HG03066 (cell line): ENCODE measurements at regions not wholly inside any gene's neighbourhood (a gene's known extent, or its start where the extent isn't known, plus 50 kb on each side); places are given as distances from the start of the nearest gene placed in this dataset.

Experiments used
- ATAC-seq: cut with Tn5 transposase; IDR thresholded peaks from one replicate; pipeline ENCODE4 v1.9.1; 2021; ENCODE audit warnings: low read depth; ENCODE audit not compliant: unreplicated experiment

DNA sequence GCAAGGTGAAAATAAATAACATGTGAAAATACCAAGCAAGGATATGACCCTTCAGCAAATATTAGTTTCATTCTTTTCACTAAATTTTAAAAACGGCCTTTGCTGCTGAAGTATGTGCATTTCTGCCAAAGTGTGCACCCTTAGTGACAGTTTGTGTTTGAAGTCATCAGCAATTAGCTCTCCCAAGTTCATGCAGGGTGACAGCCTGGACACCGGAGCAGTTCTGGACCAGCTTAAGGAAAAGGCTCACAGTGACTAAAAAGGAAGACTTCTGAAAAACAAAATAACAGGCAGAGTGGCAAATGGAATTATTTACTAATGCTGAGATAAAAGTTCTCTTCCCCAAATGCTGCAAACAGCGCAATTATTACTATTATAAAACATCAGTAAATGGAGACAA is 69.3 kb upstream of the NEBL start:
- no peak for ATAC-seq

DNA sequence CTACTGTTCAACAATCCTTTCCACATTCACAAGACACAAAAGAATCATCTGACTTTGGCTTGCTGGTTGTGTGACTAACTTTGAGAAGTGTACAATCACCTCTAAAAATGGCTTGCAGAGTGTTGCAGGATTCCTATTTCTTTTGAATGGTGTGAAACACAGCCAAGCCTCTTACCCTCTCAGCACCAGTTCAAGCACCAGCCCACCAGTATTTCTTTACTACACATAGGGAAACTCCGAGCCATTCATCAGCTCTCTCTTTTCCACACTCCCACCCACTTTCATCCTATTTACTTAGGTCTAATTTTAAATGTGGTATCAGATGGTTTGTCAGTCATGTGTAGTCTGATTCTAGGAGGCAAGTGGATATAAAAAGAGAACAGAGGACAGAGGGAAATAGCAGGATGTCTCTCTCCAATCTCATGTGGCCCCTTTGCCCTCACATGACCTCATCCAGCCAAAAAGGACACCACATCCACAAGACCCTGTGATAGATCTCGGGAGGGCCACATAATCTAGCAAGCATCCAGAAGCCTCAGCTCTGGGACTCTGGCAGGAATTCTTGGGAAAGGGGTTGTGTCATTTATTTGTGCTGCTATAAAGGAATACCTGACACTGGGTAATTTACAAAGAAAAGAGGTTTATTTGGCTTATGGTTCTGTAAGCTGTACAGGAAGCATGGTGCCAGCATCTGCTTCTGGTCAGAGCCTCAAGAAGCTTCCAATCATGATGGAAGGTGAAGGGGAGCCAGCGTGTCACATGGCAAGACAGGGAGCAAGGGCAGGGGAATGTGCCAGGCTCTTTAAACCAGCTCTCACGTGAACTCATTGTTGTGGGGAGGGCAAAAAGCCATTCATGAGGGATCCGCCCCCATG is 66.8 kb upstream of the NEBL start:
- ATAC-seq = no peak

DNA sequence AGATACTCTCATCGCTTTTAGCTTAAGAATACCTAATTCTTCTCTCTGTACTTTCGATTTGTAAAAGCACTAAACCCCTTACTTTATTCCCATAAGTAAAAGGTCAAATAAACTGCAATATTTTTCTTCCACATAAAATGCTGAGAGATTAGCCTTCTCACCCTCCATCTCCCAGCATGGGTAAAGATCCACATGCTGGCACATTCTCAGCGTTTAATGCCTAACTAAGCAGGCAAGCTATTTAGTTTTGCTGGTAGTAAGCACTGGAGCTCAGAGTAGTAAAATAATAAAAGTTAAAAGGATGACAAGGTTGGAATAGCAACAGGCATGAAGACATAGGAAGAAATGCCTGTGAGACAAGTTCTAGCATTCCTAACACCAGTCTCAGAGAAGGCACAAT is 65.9 kb upstream of the NEBL start:
- no peak for ATAC-seq

DNA sequence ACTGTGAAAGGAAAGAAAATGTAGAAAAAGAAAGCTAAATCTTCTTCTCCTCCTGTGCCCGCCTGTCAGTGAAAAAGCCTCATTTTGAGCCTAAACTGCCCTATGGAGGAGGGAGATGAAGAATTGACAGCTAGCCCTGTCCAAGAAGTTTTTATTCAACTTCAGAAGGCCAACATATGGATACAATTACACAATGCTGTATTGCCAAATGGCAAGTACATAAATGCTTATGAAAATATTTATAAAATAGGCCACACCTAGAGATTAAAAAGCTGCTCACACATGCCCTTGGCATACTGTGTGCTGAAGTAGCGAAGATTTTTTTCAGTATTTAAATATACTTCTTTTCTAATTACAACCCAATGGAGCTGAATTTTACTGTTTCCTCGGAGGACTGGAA is 65.1 kb upstream of the NEBL start:
- no peak for ATAC-seq

DNA sequence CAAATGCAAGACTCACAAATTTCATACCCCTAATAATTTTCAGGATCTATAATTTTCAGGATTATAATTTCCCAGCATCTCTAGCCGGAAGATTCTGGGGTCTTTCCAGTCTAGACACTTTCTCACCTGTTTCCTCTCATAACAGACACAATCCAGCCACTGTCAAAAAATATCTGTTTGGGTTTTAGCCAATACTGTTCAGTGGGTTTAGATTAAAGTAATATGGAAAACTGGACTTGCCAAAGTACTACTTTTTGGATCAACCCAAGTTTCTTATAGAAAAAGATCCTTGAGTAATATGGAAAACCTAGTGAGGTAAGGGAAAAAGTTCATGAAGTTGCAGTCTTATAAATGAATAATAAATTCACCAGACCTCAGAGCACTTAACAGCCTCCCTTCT is 62.1 kb upstream of the NEBL start:
- ATAC-seq = no peak

DNA sequence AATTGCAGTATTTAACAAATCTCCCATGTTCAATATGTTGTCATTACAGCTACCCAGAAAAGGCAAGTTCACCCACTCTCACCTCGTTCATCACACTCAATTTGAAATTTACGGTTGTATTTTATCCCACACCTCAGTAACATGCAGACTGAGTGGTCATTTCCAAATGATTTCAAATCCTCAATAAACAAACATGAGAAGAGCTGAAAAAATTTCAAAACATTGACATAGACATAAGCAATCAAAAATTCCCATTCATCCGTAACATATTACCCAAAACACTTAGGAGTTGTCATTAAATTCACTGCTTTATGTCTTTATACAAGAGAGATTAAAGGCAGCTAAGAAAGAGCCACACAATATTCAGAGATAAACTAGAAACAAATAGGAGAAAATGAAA is 61.7 kb upstream of the NEBL start:
- ATAC-seq = no peak

DNA sequence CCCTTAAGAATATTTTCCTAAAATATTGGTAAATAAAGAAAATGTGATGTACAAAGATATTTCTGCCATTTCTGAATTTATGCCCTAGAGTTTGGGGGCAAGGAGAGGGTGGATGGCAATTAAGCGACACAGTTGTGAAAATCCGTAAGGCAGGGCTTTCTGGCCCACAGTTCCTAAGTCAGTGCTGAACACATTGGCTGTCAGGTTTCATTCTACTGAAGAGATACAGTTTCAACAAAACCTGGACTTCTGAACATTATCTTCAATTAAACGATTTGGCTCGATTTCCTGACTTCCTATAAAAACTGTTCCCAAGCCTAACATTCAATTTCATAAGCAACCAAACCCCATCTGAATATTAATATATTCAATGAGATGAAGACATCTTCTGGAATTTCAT is 61.1 kb upstream of the NEBL start:
- ATAC-seq = no peak

DNA sequence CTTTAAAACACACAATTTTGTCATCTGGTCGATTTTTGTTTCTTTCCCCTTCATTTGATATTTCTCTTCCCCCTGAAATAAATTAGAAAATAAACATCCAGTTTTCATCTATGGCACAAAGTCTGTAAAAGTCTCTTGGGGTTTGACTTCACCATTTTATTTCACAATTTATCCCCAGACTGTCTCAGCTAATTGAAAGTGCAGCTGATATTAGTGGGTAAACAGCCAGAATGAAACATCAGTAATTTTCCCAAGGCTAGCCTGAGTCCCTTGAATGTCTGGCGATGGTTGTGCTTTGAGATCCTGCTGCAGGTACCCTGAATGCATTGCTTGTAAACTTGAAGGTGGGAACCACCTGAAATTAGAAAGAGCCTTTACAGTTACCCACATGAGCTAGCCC is 60.6 kb upstream of the NEBL start:
- ATAC-seq = no peak

DNA sequence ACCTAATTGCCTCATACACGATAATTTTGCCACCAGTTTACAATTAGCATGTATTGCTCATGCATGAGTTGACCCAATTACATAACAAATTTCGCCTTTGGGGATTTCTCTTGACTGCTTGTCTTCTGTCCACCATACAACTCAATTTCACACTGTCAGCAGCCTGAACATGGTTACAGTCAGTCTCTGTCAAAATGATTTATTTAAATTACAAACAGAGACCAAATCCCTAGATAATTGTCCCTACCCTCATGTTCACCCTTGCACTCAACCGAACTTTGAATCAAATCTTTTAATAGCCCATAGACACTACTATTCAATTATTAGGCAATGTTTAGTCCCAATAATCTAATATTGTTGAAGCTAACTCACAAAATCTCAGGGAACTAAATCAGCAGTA is 59.7 kb upstream of the NEBL start:
- no peak for ATAC-seq

DNA sequence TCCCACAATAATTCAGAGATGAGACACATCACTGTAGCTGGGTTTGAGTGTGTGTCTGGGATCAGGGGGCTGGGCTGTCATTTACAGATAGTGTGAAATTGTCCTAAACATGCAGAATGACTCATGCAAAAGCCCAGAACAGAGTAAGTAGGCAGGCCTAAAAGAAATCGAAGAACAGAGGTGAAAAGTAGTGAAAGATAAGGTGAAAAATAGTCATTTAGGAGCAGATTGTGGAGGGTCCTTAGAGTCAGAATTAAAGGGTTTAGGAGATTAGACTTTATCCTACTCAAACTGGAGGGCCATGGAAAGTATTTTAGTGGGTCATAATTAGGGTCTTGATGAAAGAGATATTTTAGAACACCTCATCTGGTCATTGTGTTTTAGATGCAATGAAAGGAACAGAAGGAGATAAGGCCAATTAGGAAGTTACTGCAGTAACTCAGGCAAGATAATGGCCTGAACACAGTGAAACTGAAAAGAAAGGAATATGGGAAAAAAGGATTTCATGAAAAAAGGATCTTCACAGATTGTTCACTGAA is 58.3 kb upstream of the NEBL start:
- ATAC-seq = no peak

DNA sequence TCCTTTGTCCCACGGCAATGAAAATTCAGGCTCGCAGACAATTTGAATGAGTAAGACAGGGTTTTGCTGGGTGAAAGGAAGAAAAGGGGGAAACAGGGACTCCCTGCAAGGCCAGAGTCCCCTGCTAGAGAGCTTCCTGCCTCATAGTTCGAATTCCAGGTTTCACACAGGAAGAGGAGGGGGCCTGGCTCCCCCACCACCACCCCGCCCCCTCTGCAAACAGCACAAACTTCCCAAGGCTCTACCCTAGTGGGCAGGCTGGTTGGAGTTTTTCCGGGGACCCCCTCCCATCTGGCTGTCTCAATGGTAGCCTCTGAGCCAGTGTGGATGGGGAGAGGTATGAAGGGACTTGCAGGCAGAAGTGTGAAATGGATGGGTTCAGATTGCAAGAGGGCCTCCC is 57.4 kb upstream of the NEBL start:
- ATAC-seq = no peak

DNA sequence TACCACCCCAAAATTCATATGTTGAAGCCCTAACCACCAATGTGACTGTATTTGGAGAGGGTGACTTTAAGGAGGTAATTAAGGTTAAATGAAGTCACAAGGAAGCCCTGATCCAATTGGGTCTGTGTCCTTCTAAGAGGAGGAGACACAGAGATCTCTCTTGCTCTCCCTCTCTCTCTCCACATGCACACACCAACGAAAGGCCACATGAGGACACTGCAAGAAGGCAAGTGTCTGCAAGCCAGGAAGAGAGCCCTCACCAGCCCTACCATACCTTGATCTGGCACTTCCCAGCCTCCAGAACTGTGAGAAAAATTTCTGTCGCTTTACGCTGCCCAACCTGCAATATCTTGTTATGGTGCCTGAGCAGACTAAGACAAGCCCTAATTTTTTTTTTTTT is 56.0 kb upstream of the NEBL start:
- ATAC-seq = no peak

DNA sequence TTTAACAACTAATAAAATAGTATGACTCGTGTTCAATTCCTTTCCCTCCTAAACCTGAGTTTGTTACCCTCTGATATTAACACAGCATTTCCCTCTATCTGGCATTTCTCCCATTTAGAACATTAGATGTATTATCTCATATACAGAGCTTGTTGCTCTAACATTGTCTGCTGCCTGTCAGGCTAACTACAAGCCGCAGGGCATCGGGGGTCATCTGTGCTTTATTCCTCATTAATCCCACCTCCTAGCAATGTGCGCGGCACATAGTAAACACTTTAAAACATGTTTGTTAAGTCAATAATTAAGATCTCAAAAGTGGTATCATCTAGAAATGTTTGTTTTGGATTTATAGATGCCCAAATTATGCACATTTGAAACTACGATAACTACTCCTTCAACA is 52.9 kb upstream of the NEBL start:
- no peak for ATAC-seq

DNA sequence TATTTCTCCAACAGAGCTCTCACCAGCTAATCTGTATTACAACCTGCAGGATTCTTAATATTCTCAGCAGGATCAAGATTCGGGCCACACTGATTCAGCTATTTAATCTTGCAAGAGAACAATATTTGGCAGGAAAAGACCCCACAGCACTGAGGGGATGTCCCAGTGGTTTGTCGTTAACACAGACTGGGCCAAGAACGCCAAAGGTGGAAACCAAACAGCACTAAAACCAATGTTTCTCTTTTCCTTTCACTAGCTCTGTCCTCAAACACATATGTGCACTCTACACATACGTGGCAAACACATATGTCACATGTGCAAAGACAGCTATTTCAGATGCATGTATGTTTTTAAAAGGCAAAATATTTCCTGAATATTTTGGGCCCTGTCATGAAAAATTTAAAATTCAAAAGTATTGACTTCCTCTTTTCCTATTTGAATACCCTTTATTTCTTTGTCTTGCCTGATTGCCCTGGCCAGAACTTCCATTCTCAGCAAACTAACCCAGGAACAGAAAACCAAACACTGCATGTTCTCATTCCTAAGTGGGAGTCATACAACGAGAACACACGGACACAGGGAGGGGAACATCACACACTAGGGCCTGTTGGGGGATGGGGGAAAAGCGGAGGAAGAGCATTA is 51.7 kb upstream of the NEBL start:
- ATAC-seq = no peak
